ENCODE measurements at regions not wholly inside any gene's neighbourhood (a gene's known extent, or its start where the extent isn't known, plus 50 kb on each side); places are given as distances from the start of the nearest gene placed in this dataset.

- TF ChIP-seq MAX (IDR thresholded peaks at IDR 0.05) (no peak), HNF4G (IDR thresholded peaks at IDR 0.05) (no peak), YY1 (IDR thresholded peaks at IDR 0.05) (no peak), EGR1 (IDR thresholded peaks at IDR 0.05; ENCODE audit: low read depth in 2 of 2) (no peak), RAD21 (IDR thresholded peaks at IDR 0.05) (no peak), RXRA (IDR thresholded peaks at IDR 0.05) (no peak), FOXA1 (IDR thresholded peaks at IDR 0.05) (no peak), TAF1 (conservative IDR thresholded peaks at IDR 0.05) (no peak), HNF4A (conservative IDR thresholded peaks at IDR 0.05) (no peak), GABPA (IDR thresholded peaks at IDR 0.05 in 1 of 2, conservative IDR thresholded peaks at IDR 0.05 in 1 of 2) (no peak), FOXA2 (IDR thresholded peaks at IDR 0.05) (no peak), SP1 (IDR thresholded peaks at IDR 0.05) (no peak), NR2F2 (IDR thresholded peaks at IDR 0.05) (no peak), JUND (IDR thresholded peaks at IDR 0.05) (no peak)
- TF ChIP-seq, protein P1, sequence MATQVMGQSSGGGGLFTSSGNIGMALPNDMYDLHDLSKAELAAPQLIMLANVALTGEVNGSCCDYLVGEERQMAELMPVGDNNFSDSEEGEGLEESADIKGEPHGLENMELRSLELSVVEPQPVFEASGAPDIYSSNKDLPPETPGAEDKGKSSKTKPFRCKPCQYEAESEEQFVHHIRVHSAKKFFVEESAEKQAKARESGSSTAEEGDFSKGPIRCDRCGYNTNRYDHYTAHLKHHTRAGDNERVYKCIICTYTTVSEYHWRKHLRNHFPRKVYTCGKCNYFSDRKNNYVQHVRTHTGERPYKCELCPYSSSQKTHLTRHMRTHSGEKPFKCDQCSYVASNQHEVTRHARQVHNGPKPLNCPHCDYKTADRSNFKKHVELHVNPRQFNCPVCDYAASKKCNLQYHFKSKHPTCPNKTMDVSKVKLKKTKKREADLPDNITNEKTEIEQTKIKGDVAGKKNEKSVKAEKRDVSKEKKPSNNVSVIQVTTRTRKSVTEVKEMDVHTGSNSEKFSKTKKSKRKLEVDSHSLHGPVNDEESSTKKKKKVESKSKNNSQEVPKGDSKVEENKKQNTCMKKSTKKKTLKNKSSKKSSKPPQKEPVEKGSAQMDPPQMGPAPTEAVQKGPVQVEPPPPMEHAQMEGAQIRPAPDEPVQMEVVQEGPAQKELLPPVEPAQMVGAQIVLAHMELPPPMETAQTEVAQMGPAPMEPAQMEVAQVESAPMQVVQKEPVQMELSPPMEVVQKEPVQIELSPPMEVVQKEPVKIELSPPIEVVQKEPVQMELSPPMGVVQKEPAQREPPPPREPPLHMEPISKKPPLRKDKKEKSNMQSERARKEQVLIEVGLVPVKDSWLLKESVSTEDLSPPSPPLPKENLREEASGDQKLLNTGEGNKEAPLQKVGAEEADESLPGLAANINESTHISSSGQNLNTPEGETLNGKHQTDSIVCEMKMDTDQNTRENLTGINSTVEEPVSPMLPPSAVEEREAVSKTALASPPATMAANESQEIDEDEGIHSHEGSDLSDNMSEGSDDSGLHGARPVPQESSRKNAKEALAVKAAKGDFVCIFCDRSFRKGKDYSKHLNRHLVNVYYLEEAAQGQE (IDR thresholded peaks at IDR 0.05), result no peak
- TF ChIP-seq, protein P2, sequence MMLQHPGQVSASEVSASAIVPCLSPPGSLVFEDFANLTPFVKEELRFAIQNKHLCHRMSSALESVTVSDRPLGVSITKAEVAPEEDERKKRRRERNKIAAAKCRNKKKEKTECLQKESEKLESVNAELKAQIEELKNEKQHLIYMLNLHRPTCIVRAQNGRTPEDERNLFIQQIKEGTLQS (IDR thresholded peaks at IDR 0.05), result no peak
- TF ChIP-seq, protein P3, sequence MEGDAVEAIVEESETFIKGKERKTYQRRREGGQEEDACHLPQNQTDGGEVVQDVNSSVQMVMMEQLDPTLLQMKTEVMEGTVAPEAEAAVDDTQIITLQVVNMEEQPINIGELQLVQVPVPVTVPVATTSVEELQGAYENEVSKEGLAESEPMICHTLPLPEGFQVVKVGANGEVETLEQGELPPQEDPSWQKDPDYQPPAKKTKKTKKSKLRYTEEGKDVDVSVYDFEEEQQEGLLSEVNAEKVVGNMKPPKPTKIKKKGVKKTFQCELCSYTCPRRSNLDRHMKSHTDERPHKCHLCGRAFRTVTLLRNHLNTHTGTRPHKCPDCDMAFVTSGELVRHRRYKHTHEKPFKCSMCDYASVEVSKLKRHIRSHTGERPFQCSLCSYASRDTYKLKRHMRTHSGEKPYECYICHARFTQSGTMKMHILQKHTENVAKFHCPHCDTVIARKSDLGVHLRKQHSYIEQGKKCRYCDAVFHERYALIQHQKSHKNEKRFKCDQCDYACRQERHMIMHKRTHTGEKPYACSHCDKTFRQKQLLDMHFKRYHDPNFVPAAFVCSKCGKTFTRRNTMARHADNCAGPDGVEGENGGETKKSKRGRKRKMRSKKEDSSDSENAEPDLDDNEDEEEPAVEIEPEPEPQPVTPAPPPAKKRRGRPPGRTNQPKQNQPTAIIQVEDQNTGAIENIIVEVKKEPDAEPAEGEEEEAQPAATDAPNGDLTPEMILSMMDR (IDR thresholded peaks at IDR 0.05; ENCODE audit: low read depth, low read length, missing input control), result no peak
- TF ChIP-seq, protein P4, sequence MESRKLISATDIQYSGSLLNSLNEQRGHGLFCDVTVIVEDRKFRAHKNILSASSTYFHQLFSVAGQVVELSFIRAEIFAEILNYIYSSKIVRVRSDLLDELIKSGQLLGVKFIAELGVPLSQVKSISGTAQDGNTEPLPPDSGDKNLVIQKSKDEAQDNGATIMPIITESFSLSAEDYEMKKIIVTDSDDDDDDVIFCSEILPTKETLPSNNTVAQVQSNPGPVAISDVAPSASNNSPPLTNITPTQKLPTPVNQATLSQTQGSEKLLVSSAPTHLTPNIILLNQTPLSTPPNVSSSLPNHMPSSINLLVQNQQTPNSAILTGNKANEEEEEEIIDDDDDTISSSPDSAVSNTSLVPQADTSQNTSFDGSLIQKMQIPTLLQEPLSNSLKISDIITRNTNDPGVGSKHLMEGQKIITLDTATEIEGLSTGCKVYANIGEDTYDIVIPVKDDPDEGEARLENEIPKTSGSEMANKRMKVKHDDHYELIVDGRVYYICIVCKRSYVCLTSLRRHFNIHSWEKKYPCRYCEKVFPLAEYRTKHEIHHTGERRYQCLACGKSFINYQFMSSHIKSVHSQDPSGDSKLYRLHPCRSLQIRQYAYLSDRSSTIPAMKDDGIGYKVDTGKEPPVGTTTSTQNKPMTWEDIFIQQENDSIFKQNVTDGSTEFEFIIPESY (IDR thresholded peaks at IDR 0.05), result no peak
- H3K4me3 ChIP-seq (ENCODE audit: low read depth in 1 of 3, low read length in 3 of 3), result no peak overlapping the region
- H3K27me3 ChIP-seq (ENCODE audit: control insufficient read depth in 4 of 4, insufficient read depth in 4 of 4, low read length in 3 of 4), result no peaks in the 10 kb centered on the region
- H3K36me3 ChIP-seq (ENCODE audit: control insufficient read depth in 4 of 4, insufficient read depth in 3 of 4, low read depth in 1 of 4, low read length in 3 of 4), result no peaks in the 10 kb centered on the region
- H3K9ac ChIP-seq (ENCODE audit: low read depth in 1 of 2, low read length in 2 of 2), result no peak overlapping the region
- no peaks in the 10 kb centered on the region for H3K9me3 ChIP-seq (ENCODE audit: control insufficient read depth in 4 of 4, low read length in 3 of 4)
- H3K4me1 ChIP-seq (ENCODE audit: control insufficient read depth in 4 of 4, insufficient read depth in 4 of 4, low read length in 3 of 4), result no peaks in the 10 kb centered on the region
- H3K27ac ChIP-seq (ENCODE audit: low read depth in 1 of 2, low read length in 2 of 2), result no peak overlapping the region
- DNase-seq (ENCODE audit: low spot score), result no peak
Measured at GRCh38 chr1:80076469-80076868, 1069.9 kb upstream of the ADGRL4 start.

Measured in liver (tissue), 7 donors.